ENCODE measurements at regions not wholly inside any gene's neighbourhood (a gene's known extent, or its start where the extent isn't known, plus 50 kb on each side); places are given as distances from the start of the nearest gene placed in this dataset.

DNA sequence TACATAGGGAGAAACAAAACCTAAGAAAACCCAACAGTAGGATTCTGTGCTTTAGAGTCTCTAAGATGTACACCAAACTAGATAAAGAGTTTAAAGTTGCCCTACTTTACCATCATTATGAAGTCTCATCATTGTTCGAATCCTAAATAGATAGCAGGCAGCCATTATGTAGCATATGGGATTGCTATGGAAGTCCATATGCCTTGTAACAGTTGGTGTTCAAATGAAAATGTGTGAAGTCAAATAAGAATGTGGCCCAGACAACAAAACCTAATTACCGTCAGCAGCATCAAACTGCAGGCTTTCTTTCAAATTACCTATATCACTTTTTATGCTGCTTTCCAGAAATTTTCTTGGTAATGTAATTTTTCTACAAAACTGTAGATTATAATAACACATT, 1380.1 kb downstream of the GRIK2 start (continued):
- TF ChIP-seq SUZ12 (IDR thresholded peaks at IDR 0.05; ENCODE audit: low read length) (no peak), TBP (IDR thresholded peaks at IDR 0.05; ENCODE audit: low read depth, low read length) (no peak), EGR1 (IDR thresholded peaks at IDR 0.05; ENCODE audit: borderline replicate concordance, low read depth, low read length) (no peak), RNF2 (IDR thresholded peaks at IDR 0.05; ENCODE audit: borderline replicate concordance, low read depth, low read length, missing control alignments, poor library complexity, severe bottlenecking) (no peak), SIX5 (IDR thresholded peaks at IDR 0.05; ENCODE audit: low read depth, low read length) (no peak), CREB1 (IDR thresholded peaks at IDR 0.05) (no peak), POU5F1 (IDR thresholded peaks at IDR 0.05; ENCODE audit: low read depth, low read length) (no peak), HDAC6 (IDR thresholded peaks at IDR 0.05; ENCODE audit: low read depth, low read length) (no peak)
- TF ChIP-seq, protein P1, sequence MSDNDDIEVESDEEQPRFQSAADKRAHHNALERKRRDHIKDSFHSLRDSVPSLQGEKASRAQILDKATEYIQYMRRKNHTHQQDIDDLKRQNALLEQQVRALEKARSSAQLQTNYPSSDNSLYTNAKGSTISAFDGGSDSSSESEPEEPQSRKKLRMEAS (IDR thresholded peaks at IDR 0.05) = no peak
- TF ChIP-seq, protein P2, sequence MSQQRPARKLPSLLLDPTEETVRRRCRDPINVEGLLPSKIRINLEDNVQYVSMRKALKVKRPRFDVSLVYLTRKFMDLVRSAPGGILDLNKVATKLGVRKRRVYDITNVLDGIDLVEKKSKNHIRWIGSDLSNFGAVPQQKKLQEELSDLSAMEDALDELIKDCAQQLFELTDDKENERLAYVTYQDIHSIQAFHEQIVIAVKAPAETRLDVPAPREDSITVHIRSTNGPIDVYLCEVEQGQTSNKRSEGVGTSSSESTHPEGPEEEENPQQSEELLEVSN (IDR thresholded peaks at IDR 0.05) = no peak

Data from H1 (cell line).